PC-9 (cell line): ENCODE measurements at regions not wholly inside any gene's neighbourhood (a gene's known extent, or its start where the extent isn't known, plus 50 kb on each side); places are given as distances from the start of the nearest gene placed in this dataset.

ENCODE experiments used
- EZH2 ChIP-seq: fragments of 200-600 bp; sonication (generic); IDR thresholded peaks from 2 replicates; pipeline ENCODE4 v1.8.0; 2017; ENCODE audit warnings: antibody characterized with exemption, low read depth
- TF ChIP-seq, protein P1 (sequence below): fragments of 200-600 bp; sonication (generic); conservative IDR thresholded peaks from 2 replicates; pipeline ENCODE4 v1.6.1; 2017; ENCODE audit warnings: mixed run types, antibody characterized with exemption, mild to moderate bottlenecking, moderate library complexity

GRCh38 chr7:135801877-135802276, 53.3 kb upstream of the FAM180A start:
- TF ChIP-seq, protein P1, sequence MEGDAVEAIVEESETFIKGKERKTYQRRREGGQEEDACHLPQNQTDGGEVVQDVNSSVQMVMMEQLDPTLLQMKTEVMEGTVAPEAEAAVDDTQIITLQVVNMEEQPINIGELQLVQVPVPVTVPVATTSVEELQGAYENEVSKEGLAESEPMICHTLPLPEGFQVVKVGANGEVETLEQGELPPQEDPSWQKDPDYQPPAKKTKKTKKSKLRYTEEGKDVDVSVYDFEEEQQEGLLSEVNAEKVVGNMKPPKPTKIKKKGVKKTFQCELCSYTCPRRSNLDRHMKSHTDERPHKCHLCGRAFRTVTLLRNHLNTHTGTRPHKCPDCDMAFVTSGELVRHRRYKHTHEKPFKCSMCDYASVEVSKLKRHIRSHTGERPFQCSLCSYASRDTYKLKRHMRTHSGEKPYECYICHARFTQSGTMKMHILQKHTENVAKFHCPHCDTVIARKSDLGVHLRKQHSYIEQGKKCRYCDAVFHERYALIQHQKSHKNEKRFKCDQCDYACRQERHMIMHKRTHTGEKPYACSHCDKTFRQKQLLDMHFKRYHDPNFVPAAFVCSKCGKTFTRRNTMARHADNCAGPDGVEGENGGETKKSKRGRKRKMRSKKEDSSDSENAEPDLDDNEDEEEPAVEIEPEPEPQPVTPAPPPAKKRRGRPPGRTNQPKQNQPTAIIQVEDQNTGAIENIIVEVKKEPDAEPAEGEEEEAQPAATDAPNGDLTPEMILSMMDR: no peak
- TF ChIP-seq EZH2: no peak
